Activated naive CD8-positive, alpha-beta T cell treated with anti-CD3 and anti-CD28 coated beads for 36 hours (primary cell): ENCODE measurements at regions not wholly inside any gene's neighbourhood (a gene's known extent, or its start where the extent isn't known, plus 50 kb on each side); places are given as distances from the start of the nearest gene placed in this dataset.

Experiments used
- DNase-seq: peaks from one replicate; pipeline ENCODE4 v3.0.0; 2021
- H3K27ac Mint-ChIP-seq: one replicate; pipeline ENCODE4 v1.8.0; 2022; ENCODE audit warnings: mild to moderate bottlenecking, moderate library complexity, mixed read lengths
- H3K27me3 Mint-ChIP-seq: one replicate; pipeline ENCODE4 v1.8.0; 2022; ENCODE audit warnings: mild to moderate bottlenecking, mixed read lengths
- H3K36me3 Mint-ChIP-seq: one replicate; pipeline ENCODE4 v1.8.0; 2021; ENCODE audit warnings: mild to moderate bottlenecking, mixed read lengths
- H3K4me1 Mint-ChIP-seq: one replicate; pipeline ENCODE4 v1.8.0; 2021; ENCODE audit warnings: mixed read lengths
- H3K4me3 Mint-ChIP-seq: one replicate; pipeline ENCODE4 v1.8.0; 2022; ENCODE audit warnings: mild to moderate bottlenecking, moderate library complexity, mixed read lengths
- H3K9me3 Mint-ChIP-seq: one replicate; pipeline ENCODE4 v1.8.0; 2022; ENCODE audit warnings: mixed read lengths

DNA sequence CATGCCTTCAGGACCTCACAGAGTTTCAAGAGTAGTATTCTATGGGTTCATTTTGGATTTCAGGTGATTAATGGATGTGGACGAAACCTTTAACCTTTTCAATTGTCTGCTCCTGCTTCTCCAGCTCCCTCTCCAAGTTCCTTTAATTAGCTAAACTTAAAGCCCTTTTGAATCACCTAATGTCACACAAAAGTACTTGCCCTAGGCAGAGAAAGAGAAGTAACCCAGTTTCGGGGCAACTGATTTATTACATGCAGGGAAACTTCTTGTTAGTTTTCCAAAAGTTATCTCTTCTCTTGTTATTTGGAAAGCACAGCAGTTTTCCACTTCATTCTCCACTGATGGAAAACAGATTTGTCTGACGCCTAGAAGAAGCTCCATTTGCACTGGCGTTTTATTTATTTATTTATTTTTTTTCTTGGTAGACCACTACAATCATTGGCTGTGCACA is 407.7 kb upstream of the JARID2 start:
- Mint-ChIP-seq H3K9me3 (no peaks in the 10 kb centered on the region), H3K36me3 (no peaks in the 10 kb centered on the region), H3K27me3 (peaks cover 16% of the 10 kb centered on the region), H3K4me1 (peaks cover 5% of the 10 kb centered on the region), H3K27ac (no peak overlapping the region), H3K4me3 (no peak overlapping the region)
- DNase-seq = no peak

DNA sequence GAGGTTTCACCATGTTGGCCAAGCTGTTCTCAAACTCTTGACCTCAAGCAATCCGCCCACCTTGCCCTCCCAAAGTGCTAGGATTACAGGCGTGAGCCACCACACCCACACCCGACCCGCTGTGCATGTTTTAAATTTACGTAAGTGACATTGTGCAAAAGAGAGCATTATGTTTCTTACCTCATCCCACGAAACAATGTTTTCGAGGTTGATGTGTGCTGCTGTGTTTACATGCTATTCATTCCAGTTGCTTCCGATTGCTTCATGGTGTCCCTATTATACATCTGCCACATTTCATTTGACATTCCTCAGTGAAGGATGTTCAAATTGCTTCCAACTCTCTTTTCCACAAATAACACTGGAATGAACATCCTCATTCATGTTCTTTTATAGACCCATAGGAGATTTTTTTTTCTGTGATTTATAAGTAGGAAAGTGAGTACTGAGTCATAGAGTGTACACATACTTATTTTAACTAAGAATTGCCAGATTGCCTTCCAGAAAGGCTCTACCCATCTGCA is 403.9 kb upstream of the JARID2 start:
- Mint-ChIP-seq H3K9me3 (peaks cover 2% of the 10 kb centered on the region), H3K27ac (no peak overlapping the region), H3K27me3 (peaks cover 11% of the 10 kb centered on the region), H3K36me3 (peaks cover 2% of the 10 kb centered on the region), H3K4me3 (no peak overlapping the region), H3K4me1 (peaks cover 2% of the 10 kb centered on the region)
- no peak for DNase-seq

DNA sequence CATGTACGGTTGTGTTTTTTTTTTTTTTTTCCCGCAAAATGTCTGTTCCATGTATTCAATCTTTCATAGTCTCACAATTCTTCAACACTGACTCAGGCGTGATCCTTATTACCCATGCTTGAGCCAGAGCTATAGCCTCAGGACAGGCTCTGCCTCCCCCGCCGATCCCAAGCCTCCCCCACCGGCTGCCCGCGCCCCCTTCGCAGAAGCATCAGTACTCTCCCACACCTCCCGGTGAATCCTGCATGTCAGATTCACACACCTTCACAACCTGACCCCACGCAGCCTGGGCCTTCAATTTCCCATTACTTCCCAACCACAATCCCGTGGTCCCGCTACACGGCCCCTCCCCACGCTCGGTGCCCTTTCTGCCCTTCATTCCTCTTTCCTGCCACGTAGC is 401.5 kb upstream of the JARID2 start:
- peaks cover 2% of the 10 kb centered on the region for H3K9me3 Mint-ChIP-seq
- H3K27ac Mint-ChIP-seq = no peak overlapping the region
- no peak overlapping the region for H3K4me3 Mint-ChIP-seq
- peaks cover 4% of the 10 kb centered on the region for H3K27me3 Mint-ChIP-seq
- peaks cover 2% of the 10 kb centered on the region for H3K36me3 Mint-ChIP-seq
- no peak for DNase-seq
- H3K4me1 Mint-ChIP-seq = no peaks in the 10 kb centered on the region

DNA sequence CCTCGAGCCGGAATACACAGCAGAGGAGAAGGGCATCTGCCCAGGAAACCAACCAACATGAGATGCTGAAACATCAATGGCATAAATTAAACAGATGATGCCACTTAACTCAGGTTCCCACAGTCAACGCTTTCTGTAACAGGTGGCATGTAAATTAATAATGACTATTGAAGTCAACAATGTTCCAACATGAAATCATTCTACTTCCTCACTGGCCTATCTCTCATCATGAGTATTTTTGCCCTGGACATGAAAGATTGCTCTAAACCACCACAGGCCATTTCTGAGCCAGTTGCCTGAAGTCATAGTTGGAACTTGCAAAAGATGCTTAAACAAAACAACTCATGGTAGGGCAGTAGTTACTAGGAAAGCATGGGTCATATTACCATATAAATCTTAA is 397.9 kb upstream of the JARID2 start:
- Mint-ChIP-seq H3K4me3 (no peak overlapping the region), H3K27ac (no peak overlapping the region), H3K27me3 (no peaks in the 10 kb centered on the region), H3K4me1 (no peaks in the 10 kb centered on the region), H3K9me3 (peaks cover 2% of the 10 kb centered on the region), H3K36me3 (peaks cover 2% of the 10 kb centered on the region)
- no peak for DNase-seq

DNA sequence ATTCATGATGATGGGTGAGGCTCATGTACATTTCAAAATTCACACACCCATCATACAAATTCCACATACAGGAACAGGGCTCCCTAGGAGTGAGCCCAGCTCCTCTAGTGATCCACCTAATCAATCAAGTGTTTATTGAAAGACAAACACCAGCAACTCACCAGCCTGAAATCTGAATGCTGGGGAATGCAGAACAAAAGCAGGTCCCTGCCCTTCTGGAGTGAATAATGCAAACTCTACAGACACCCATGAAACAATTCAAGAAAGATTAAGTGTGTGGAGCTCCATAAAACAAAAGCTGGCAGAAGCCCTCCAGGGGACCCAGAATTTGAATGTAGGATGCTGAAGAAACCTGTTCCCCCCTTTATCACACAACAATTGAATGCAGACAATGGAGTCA is 396.7 kb upstream of the JARID2 start:
- H3K4me1 Mint-ChIP-seq = no peaks in the 10 kb centered on the region
- no peak for DNase-seq
- H3K36me3 Mint-ChIP-seq = peaks cover 2% of the 10 kb centered on the region
- H3K4me3 Mint-ChIP-seq = no peak overlapping the region
- H3K27ac Mint-ChIP-seq = no peak overlapping the region
- no peaks in the 10 kb centered on the region for H3K27me3 Mint-ChIP-seq
- H3K9me3 Mint-ChIP-seq = peaks cover 2% of the 10 kb centered on the region

DNA sequence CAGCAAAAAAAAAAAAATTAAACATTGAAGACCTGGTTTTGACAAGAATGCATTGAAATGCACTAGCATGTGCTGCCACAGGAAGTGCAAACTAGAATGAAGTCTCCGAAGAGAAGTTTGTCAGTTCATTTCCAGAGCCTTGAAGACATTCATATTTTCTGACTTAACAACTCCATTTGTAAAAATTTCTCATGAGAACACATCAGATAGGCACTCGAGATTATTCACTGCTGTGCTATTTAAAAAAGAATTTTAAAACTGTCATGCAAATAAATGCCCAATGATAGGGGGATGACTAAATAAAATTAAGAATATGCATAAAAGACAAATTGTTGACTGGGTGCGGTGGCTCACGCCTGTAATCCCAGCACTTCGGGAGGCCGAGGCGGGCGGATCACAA is 394.6 kb upstream of the JARID2 start:
- Mint-ChIP-seq H3K4me3 (no peak overlapping the region), H3K27me3 (no peaks in the 10 kb centered on the region), H3K36me3 (no peaks in the 10 kb centered on the region), H3K27ac (no peak overlapping the region), H3K9me3 (no peaks in the 10 kb centered on the region), H3K4me1 (peaks cover under 1% of the 10 kb centered on the region)
- DNase-seq = no peak

DNA sequence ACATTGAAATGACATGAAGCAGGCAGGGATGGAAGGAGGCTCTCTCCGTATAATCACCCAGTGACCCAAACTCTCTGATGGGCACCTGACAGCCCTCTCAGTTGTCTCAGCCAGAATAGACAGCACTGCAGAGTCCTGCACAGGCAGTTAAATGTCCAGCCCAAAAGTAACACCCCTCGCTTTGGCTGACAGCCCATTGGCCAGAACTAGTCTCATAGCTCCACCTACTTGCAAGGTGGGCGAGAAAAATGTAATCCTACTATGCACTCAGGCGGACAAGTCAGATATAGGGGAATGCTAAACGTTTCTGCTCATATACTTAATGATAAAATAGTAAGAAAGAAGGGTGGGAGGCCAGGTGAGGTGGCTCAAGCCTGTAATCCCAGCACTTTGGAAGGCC is 393.5 kb upstream of the JARID2 start:
- Mint-ChIP-seq H3K36me3 (peaks cover 2% of the 10 kb centered on the region), H3K4me1 (peaks cover 10% of the 10 kb centered on the region), H3K27me3 (no peaks in the 10 kb centered on the region), H3K27ac (no peak overlapping the region), H3K4me3 (no peak overlapping the region), H3K9me3 (peaks cover 2% of the 10 kb centered on the region)
- DNase-seq = no peak

DNA sequence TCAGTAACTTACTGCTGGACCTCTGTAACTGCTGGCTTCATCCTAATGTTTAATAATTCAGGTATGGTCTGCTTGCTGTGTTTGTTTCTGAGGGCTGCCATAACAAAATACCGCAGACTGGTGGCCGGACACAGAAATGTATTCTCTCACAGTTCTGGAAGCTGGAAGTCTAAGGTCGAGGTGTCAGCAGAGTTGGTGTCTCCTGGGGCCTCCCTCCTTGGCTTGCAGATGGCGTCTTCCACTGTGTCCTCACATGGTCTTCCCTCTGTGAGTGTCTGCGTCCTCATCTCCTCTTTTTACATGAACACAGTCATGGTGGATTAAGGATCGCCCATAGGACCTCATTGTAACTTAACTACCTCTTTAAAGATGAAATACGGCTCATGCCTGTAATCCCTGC is 389.7 kb upstream of the JARID2 start:
- Mint-ChIP-seq H3K9me3 (peaks cover 5% of the 10 kb centered on the region), H3K4me3 (no peak overlapping the region), H3K36me3 (peaks cover 3% of the 10 kb centered on the region), H3K27ac (no peak overlapping the region), H3K4me1 (peaks cover 34% of the 10 kb centered on the region), H3K27me3 (no peaks in the 10 kb centered on the region)
- DNase-seq = no peak

DNA sequence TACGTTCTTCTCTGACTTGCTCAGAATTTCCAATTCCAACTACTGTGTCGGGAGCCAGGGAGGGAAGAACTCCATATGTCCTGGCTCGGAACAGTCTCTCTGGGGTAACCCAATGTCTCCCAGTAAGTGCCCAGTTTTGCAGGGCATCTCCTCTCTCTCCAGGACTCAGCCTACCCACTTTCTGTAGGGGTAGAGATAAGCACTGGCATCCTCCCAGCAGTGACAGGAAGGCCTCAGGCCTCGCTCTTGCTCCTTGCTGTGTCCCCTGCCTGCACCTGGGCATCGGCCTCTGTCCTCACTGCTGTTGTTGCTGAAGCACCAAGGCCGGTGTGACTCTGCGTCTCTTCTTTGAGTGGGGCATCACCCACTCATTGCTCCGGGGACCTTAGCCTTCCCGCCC is 388.9 kb upstream of the JARID2 start:
- H3K27me3 Mint-ChIP-seq = no peaks in the 10 kb centered on the region

DNA sequence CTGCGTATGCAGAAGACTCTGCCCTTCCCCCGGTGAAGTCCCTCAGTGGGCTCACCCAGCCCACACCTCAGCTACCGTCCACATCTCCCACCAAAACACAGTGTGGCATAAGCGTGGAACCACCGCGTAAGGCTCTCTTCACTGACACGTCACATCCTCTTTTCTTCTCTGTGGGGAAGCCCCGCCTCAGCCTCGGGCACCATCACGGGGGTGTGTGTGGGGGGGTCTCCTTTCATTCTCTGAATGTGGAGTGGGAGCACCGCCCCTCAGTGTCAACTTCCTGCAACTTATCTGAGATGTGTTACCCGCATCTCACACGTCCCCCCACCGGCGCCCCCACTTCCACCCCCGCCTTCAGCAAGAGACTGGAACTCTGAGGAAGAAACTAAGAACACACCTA is 388.4 kb upstream of the JARID2 start:
- Mint-ChIP-seq H3K27me3 (no peaks in the 10 kb centered on the region), H3K36me3 (peaks cover 3% of the 10 kb centered on the region), H3K4me3 (peak overlapping the region; percentile 49), H3K27ac (peak overlapping the region; percentile 92), H3K4me1 (peaks cover 40% of the 10 kb centered on the region), H3K9me3 (peaks cover 5% of the 10 kb centered on the region)
- peak; percentile 69 for DNase-seq

More for the DNA sequence above, 388.9 kb upstream of the JARID2 start:
- Mint-ChIP-seq H3K9me3 (peaks cover 5% of the 10 kb centered on the region), H3K4me3 (peak overlapping the region; percentile 49), H3K27ac (peak overlapping the region; percentile 92), H3K36me3 (peaks cover 3% of the 10 kb centered on the region), H3K4me1 (peaks cover 40% of the 10 kb centered on the region)
- no peak for DNase-seq

DNA sequence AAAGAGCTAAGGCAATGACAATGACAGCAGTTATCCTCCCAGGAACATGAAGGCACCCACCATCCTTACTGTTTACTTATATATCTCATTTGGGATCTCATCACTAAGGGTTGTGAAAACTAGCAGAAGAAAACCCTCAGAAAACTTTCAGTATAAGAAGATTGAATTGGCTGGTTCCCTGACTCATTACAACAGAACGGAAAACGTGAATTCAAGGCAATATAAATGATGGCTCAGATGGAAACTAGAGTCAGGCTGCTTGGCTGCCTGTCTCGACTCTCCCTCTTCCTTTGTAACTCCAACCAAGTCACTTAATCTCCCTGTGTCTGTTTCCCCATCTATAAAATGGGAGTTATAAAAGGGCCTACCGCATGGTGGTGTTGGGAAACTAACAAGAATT is 387.1 kb upstream of the JARID2 start:
- H3K4me3 Mint-ChIP-seq = no peak overlapping the region
- peaks cover 5% of the 10 kb centered on the region for H3K9me3 Mint-ChIP-seq
- no peaks in the 10 kb centered on the region for H3K27me3 Mint-ChIP-seq
- H3K27ac Mint-ChIP-seq = peak overlapping the region; percentile 40
- DNase-seq = no peak
- peaks cover 3% of the 10 kb centered on the region for H3K36me3 Mint-ChIP-seq
- H3K4me1 Mint-ChIP-seq = peaks cover 42% of the 10 kb centered on the region

DNA sequence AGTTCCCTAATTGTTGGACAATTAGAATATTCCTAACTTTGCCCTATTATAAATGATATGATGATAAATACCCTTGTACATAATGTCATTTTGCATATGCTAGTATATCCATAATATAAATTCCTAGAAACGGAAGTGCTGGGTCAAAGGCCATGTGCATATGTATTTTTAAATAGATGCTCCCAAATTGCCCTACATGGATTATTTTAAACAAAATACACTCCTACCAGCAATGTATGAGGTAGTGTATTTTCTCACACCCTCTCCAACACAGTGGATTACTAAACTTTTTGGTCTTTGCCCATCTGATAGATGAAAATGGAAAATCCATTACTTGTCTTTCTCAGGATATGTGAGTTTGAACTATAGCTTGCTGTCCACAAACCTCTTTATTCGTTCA is 385.1 kb upstream of the JARID2 start:
- Mint-ChIP-seq H3K36me3 (peaks cover 3% of the 10 kb centered on the region), H3K4me3 (no peak overlapping the region), H3K27ac (peak overlapping the region; percentile 59), H3K4me1 (peaks cover 50% of the 10 kb centered on the region), H3K9me3 (peaks cover 5% of the 10 kb centered on the region), H3K27me3 (no peaks in the 10 kb centered on the region)
- DNase-seq = no peak

DNA sequence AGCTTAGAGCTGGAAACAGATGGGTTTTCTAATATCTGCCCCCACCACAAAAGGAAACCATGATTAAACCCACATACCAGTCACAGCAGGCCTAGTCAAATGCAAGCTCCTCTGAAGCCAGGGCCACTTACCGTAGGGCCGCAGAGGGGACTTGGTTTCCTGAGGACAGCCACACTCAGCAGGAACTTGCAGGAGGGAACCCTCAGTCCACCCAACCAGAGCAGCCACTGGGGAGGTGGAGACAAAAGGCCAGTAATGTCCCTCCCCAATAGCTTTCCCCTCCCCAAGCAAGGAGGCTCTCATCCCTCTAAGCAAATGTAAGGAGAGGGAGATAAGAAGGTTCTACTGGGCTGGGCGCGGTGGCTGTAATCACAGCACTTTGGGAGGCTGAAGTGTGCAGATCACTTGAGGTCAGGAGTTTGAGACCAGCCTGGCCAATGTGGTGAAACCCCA is 384.4 kb upstream of the JARID2 start:
- Mint-ChIP-seq H3K4me3 (no peak overlapping the region), H3K36me3 (peaks cover 3% of the 10 kb centered on the region), H3K27me3 (no peaks in the 10 kb centered on the region), H3K27ac (no peak overlapping the region), H3K9me3 (peaks cover 5% of the 10 kb centered on the region), H3K4me1 (peaks cover 49% of the 10 kb centered on the region)
- DNase-seq = no peak

DNA sequence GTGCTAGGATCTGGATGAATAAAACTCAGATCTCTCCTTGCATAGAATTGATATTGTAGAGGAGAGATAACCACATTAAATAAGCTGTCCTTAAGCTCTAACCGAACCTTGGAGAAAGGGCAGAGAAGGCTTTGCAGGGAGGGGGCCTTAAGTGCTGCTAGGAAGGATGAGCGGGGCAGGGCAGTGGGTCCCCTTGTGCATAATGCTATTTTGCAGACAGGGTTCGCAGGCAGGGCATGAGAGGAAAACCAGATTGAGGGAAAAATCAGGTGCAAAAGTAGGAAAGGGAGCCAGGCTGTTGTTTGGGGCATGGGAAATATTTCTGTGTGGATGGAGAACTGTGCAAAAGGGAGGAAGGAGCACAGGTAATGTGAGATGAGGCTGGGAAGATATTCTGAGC is 383.0 kb upstream of the JARID2 start:
- Mint-ChIP-seq H3K27me3 (no peaks in the 10 kb centered on the region), H3K9me3 (peaks cover under 1% of the 10 kb centered on the region), H3K36me3 (no peaks in the 10 kb centered on the region), H3K4me1 (peaks cover 37% of the 10 kb centered on the region), H3K4me3 (no peak overlapping the region), H3K27ac (no peak overlapping the region)
- no peak for DNase-seq

DNA sequence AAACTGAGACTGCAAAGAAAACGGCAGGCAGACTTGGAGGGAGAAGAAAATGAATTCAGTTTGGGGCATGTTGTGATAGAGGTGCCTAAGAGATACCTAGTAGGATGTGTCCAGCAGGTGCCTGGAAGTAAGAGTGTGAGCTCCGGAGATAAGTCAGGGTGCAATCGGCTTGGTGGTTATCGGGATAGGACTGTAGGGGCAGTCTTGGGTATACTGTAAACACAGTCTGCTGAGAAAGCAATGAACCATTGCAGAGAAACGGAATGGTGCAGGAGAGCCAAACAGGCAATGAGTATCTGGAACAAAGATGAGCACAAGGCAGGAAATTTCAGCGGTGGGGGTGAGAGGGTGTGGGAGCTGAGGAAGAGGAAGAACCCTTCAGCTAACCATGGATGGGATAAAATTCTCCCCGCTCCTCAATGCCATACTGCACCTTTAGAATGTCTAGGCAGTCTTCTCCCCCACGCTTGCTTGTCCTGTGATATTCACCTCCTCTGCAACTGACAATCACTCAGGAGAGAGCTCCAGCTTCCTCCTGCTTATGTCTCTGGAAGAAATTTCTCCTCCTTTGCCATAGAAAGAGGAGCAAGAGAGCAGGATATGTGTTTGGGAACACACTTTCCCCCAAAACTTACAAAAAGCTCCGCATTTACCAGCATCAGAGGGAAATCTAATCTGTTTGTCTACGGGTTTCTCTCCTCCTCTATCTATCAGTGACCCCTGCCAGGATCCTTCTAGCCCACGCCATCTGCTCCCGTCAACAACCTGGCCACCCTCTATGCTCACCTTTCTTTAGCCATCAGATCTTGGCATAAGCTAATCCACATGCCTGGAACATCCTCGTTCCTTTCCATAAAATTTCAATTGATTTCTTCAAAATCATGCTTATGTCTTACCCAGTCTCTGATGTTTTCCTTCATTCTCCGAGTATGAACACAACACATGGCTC is 381.7 kb upstream of the JARID2 start:
- peak overlapping the region; percentile 25 for H3K27ac Mint-ChIP-seq
- peaks cover 28% of the 10 kb centered on the region for H3K4me1 Mint-ChIP-seq
- no peaks in the 10 kb centered on the region for H3K27me3 Mint-ChIP-seq
- H3K9me3 Mint-ChIP-seq = no peaks in the 10 kb centered on the region
- no peak for DNase-seq
- no peaks in the 10 kb centered on the region for H3K36me3 Mint-ChIP-seq
- H3K4me3 Mint-ChIP-seq = no peak overlapping the region
